Upper lobe of left lung (tissue), 6 donors: ENCODE measurements at regions not wholly inside any gene's neighbourhood (a gene's known extent, or its start where the extent isn't known, plus 50 kb on each side); places are given as distances from the start of the nearest gene placed in this dataset.
A peak's percentile ranks its signal among the peaks of the same experiment; 100 is the strongest.

Source experiments
- ATAC-seq, 2 donors: fragments of 200-7000 bp; cut with Tn5 transposase; one replicate each; pipeline ENCODE4 v1.9.1; 2022; ENCODE audit warnings: mild to moderate bottlenecking in 2 of 2, moderate library complexity in 2 of 2; ENCODE audit not compliant: low FRiP score in 2 of 2
- DNase-seq, 2 donors: peaks; one replicate each; pipeline ENCODE4 v3.0.0-alpha.2; 2019 to 2020
- H3K27ac ChIP-seq, 4 donors: fragments of 200-600 bp; sonication (generic); one replicate each; pipeline ENCODE4 v1.5.1; 2016 to 2019
- H3K27me3 ChIP-seq, 4 donors: fragments of 200-600 bp; sonication (generic); one replicate each; pipeline ENCODE4 v1.5.1; 2017 to 2019
- H3K36me3 ChIP-seq, 4 donors: fragments of 200-600 bp; sonication (generic); one replicate each; pipeline ENCODE4 v1.5.1; 2016 to 2019
- H3K4me1 ChIP-seq, 4 donors: fragments of 200-600 bp; sonication (generic); one replicate each; pipeline ENCODE4 v1.5.1; 2018 to 2019
- H3K4me3 ChIP-seq, 4 donors: fragments of 200-600 bp; sonication (generic); one replicate each; pipeline ENCODE4 v1.5.1; 2017 to 2019; ENCODE audit warnings: mild to moderate bottlenecking in 2 of 4, moderate library complexity in 1 of 4
- H3K9me3 ChIP-seq, 4 donors: fragments of 200-600 bp; sonication (generic); one replicate each; pipeline ENCODE4 v1.5.1; 2018 to 2019
- EP300 ChIP-seq, 4 donors: sonication (generic); formaldehyde crosslinking; IDR thresholded peaks; one replicate each; pipeline ENCODE4 v1.5.1; 2017; ENCODE audit warnings: antibody characterized with exemption in 4 of 4, control low read depth in 2 of 4
- POLR2A ChIP-seq, 4 donors: fragments of 450-650 bp; IDR thresholded peaks; one replicate each; pipeline ENCODE4 v1.5.1; 2016 to 2017; ENCODE audit warnings: antibody characterized with exemption in 4 of 4, mild to moderate bottlenecking in 2 of 4
- POLR2AphosphoS5 ChIP-seq, 2 donors: sonication (generic); formaldehyde crosslinking; IDR thresholded peaks; one replicate each; pipeline ENCODE4 v1.5.1; 2017; ENCODE audit warnings: antibody characterized with exemption in 2 of 2
- WGBS, 2 donors: methylation state at CpG; one replicate each; pipeline ENCODE4 v1.1.5; 2017 to 2018; 5-methylcytosine and 5-hydroxymethylcytosine counted together
- TF ChIP-seq, protein P1 (sequence below), 6 experiments: fragments of 450-650 bp in 4 of 6; fragments of 200-600 bp in 2 of 6; sonication (generic) in 2 of 6; IDR thresholded peaks; one replicate each; pipeline ENCODE4 v1.5.1; 2016 to 2019; ENCODE audit warnings: antibody characterized with exemption in 6 of 6
- donor health status: DM: no; HTN: no; CAD: no; lungs with moderate emphysema.
- donor health status: DM: no; HTN: yes; CAD: no; lungs with severe emphysema.

DNA sequence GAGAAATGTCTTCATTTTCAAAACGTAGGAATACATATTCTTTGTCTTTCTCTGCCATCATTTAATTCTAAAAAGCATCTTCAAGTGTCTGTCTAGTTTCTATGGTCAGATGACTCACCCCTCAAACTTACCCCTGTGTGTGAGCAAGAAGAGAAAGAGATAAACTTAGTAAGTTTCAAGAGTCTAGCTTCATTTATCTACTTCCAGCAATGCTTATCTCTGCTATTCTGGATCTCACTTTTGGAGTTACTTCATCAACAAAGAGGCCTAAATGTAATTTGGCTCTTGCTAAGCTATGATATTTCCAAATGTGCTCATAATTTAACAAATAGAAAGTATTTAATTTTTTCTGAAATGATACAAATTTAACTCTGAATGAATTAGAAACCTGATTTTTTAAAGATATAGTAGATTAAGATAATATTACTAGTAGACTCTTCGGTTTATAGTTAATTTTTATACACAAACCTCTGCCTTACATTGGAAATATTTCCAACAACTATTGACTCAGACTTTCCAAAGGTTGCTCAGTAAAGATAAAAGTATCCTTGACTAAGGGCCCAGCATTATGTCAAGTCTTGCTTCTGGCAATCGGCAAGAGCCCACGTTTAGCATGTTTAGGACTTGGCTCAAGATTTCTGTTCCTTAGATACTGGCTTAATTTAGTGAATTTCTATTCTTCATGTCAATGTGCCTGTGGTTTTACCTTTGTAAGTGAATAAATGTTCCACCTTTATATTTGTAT is 1511.0 kb upstream of the SLC10A2 start:
- TF ChIP-seq POLR2AphosphoS5 (IDR thresholded peaks at IDR 0.05), result no peak
- no peak for TF ChIP-seq EP300 (IDR thresholded peaks at IDR 0.05)
- no peak for TF ChIP-seq POLR2A (IDR thresholded peaks at IDR 0.05)
- TF ChIP-seq, protein P1, sequence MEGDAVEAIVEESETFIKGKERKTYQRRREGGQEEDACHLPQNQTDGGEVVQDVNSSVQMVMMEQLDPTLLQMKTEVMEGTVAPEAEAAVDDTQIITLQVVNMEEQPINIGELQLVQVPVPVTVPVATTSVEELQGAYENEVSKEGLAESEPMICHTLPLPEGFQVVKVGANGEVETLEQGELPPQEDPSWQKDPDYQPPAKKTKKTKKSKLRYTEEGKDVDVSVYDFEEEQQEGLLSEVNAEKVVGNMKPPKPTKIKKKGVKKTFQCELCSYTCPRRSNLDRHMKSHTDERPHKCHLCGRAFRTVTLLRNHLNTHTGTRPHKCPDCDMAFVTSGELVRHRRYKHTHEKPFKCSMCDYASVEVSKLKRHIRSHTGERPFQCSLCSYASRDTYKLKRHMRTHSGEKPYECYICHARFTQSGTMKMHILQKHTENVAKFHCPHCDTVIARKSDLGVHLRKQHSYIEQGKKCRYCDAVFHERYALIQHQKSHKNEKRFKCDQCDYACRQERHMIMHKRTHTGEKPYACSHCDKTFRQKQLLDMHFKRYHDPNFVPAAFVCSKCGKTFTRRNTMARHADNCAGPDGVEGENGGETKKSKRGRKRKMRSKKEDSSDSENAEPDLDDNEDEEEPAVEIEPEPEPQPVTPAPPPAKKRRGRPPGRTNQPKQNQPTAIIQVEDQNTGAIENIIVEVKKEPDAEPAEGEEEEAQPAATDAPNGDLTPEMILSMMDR (IDR thresholded peaks at IDR 0.05), result no peak
- Histone ChIP-seq H3K36me3 (no peaks in the 10 kb centered on the region), H3K4me3 (no peak overlapping the region), H3K4me1 (no peaks in the 10 kb centered on the region), H3K27ac (no peak overlapping the region), H3K9me3 (no peaks in the 10 kb centered on the region), H3K27me3 (no peaks in the 10 kb centered on the region)
- DNase-seq, result no peak
- no peak for ATAC-seq
- 77 to 85% methylated on average over 4 of the region's 4 CpGs for WGBS, 2 donors

DNA sequence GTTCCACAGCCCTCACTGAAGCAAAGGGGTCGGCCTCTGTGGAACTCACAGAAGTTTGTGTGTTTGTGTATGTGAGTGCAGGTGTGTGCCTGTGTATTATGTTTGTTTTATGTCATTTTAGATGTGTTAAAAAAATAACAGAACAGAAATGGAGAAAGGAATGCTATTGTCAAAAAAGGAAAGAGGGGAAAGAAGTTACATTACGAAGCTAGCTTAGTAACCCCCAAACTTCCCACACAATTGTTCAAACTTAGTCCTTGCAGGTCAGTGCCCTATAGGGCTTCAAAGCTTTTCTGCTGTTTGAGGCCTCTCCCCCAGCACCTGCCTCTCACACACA is 1505.6 kb upstream of the SLC10A2 start:
- Histone ChIP-seq H3K4me3 (no peak overlapping the region), H3K9me3 (no peaks in the 10 kb centered on the region), H3K27me3 (no peaks in the 10 kb centered on the region), H3K27ac (no peak overlapping the region), H3K36me3 (no peaks in the 10 kb centered on the region), H3K4me1 (no peaks in the 10 kb centered on the region)
- no peak for ATAC-seq
- TF ChIP-seq, protein P1 (IDR thresholded peaks at IDR 0.05), result no peak
- TF ChIP-seq POLR2A (IDR thresholded peaks at IDR 0.05), result no peak
- no peak for TF ChIP-seq EP300 (IDR thresholded peaks at IDR 0.05)
- no peak for TF ChIP-seq POLR2AphosphoS5 (IDR thresholded peaks at IDR 0.05)
- 46 to 58% methylated on average over 2 of the region's 2 CpGs for WGBS, 2 donors
- no peak for DNase-seq

DNA sequence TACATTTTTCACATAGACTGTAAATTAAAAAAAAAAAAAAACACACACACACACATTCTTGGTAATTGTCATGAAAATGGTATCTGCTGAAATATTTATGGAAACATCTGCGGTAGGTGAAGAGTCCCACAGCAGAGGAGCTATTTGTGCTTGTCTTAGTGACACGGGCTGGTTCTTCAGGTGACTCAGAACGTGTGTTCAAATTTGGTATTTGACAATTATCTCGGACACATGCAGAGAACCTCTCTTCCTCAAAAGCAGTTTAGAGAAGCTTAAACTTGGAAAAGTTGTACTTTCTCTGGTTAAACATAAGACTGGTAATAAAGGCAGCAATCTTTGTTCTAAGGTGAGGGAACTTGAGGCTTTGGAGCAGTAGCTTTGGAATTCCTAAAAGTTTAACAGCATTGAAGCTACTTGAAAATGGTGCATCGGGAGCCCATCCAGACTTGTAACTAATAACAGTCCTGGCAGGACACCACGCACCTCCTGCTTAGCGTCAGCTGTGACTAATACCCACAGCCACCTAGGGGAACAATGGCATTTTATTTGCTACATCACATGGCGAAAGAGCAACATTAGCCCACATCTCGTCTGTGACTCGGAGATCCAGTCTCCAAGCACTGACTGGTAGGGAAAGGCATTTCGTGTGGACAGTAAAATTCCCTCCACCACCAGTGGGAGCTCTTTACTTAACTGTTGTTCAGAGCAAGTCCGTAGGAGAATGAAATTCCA is 1505.1 kb upstream of the SLC10A2 start:
- Histone ChIP-seq H3K27ac (no peak overlapping the region), H3K9me3 (no peaks in the 10 kb centered on the region), H3K4me1 (no peaks in the 10 kb centered on the region), H3K4me3 (no peak overlapping the region), H3K36me3 (no peaks in the 10 kb centered on the region), H3K27me3 (no peaks in the 10 kb centered on the region)
- DNase-seq, result peak in 1 of 2 donors; percentile 42
- WGBS, 2 donors, result 39 to 40% methylated on average over 12 of the region's 12 CpGs
- TF ChIP-seq POLR2A (IDR thresholded peaks at IDR 0.05), result no peak
- TF ChIP-seq, protein P1 (IDR thresholded peaks at IDR 0.05), result peak in 5 of 6 experiments; percentile 28 to 58 (median 53)
- TF ChIP-seq EP300 (IDR thresholded peaks at IDR 0.05), result no peak
- ATAC-seq, result peak; percentile 51 to 89

DNA sequence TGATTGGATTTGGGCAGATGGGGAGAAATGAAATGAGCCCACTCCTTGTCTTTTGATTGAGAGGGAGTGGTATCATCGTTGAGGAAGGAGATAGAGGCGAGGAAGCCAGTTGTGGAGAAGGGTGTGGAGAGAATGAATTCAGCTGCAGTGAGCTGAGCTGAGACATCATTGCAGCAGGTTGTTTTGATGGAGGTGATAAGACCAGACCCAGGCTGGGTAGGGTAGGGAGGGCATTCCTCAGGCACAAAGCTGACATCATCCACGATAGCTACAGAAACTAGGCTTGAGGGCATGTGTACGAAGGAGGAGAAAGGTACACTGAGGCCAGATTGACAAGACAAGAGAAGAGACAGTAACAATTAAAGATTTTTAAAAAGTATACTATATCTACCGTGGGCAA is 1500.9 kb upstream of the SLC10A2 start:
- Histone ChIP-seq H3K4me3 (no peak overlapping the region), H3K4me1 (no peaks in the 10 kb centered on the region), H3K27me3 (no peaks in the 10 kb centered on the region), H3K9me3 (no peaks in the 10 kb centered on the region), H3K36me3 (no peaks in the 10 kb centered on the region), H3K27ac (no peak overlapping the region)
- DNase-seq, result no peak
- no peak for TF ChIP-seq EP300 (IDR thresholded peaks at IDR 0.05)
- TF ChIP-seq POLR2A (IDR thresholded peaks at IDR 0.05), result no peak
- TF ChIP-seq POLR2AphosphoS5 (IDR thresholded peaks at IDR 0.05), result no peak
- TF ChIP-seq, protein P1 (IDR thresholded peaks at IDR 0.05), result no peak
- ATAC-seq, result no peak
- 88 to 91% methylated on average over 5 of the region's 5 CpGs for WGBS, 2 donors
